ENCODE measurements at regions not wholly inside any gene's neighbourhood (a gene's known extent, or its start where the extent isn't known, plus 50 kb on each side); places are given as distances from the start of the nearest gene placed in this dataset.

GRCh38 chr2:38194751-38195150 is 118.8 kb upstream of the CYP1B1 start:
- H2AFZ ChIP-seq (ENCODE audit: low read length), result no peak overlapping the region
- no peaks in the 10 kb centered on the region for H3K9me2 ChIP-seq (ENCODE audit: insufficient read depth, low read length)
- no peaks in the 10 kb centered on the region for H4K20me1 ChIP-seq (ENCODE audit: insufficient read depth, low read length)
- no peaks in the 10 kb centered on the region for H3K79me2 ChIP-seq (ENCODE audit: insufficient read depth, low read depth, low read length)
- H3K9me3 ChIP-seq (ENCODE audit: low read length), result no peaks in the 10 kb centered on the region
- TF ChIP-seq CTCF (conservative IDR thresholded peaks at IDR 0.05; ENCODE audit: low read length), result no peak
- no peak for TF ChIP-seq EZH2phosphoT487 (IDR thresholded peaks at IDR 0.05; ENCODE audit: borderline replicate concordance, low read depth, low read length)
- no peak for DNase-seq (ENCODE audit: low spot score)
- ChIA-PET CTCF (ENCODE audit: unreplicated experiment) (no interaction called here), POLR2A (interaction anchor here (1.2 kb wide), 1 partner anchor 19 kb away, joined by 4 read pairs; no protein-coding TSS in a partner anchor)
- H3K4me2 ChIP-seq (ENCODE audit: low read length), result no peak overlapping the region
- no peak overlapping the region for H3K4me3 ChIP-seq (ENCODE audit: low read depth, low read length, poor library complexity, severe bottlenecking)
- H3K4me1 ChIP-seq (ENCODE audit: insufficient read depth, low read length, poor library complexity, severe bottlenecking), result no peaks in the 10 kb centered on the region
- BruUV-seq (replicated peaks), result no TSS peak
- H3K36me3 ChIP-seq (ENCODE audit: insufficient read depth, low read length), result no peaks in the 10 kb centered on the region
- H3K27ac ChIP-seq (ENCODE audit: low read depth, low read length, poor library complexity, severe bottlenecking), result no peak overlapping the region
- intact Hi-C loops (cut with micrococcal nuclease; ENCODE audit: unreplicated experiment), result no loop called here

- no peaks in the 10 kb centered on the region for H3K79me2 ChIP-seq (ENCODE audit: insufficient read depth, low read depth, low read length)
- no peaks in the 10 kb centered on the region for H4K20me1 ChIP-seq (ENCODE audit: insufficient read depth, low read length)
- H3K4me3 ChIP-seq (ENCODE audit: low read depth, low read length, poor library complexity, severe bottlenecking), result no peak overlapping the region
- ChIA-PET CTCF (ENCODE audit: unreplicated experiment) (no interaction called here), POLR2A (no interaction called here)
- H3K4me1 ChIP-seq (ENCODE audit: insufficient read depth, low read length, poor library complexity, severe bottlenecking), result no peaks in the 10 kb centered on the region
- H3K4me2 ChIP-seq (ENCODE audit: low read length), result no peak overlapping the region
- H3K9me2 ChIP-seq (ENCODE audit: insufficient read depth, low read length), result no peaks in the 10 kb centered on the region
- no peaks in the 10 kb centered on the region for H3K9me3 ChIP-seq (ENCODE audit: low read length)
- BruUV-seq (replicated peaks), result no TSS peak
- intact Hi-C loops (cut with micrococcal nuclease; ENCODE audit: unreplicated experiment), result no loop called here
- no peak overlapping the region for H3K27ac ChIP-seq (ENCODE audit: low read depth, low read length, poor library complexity, severe bottlenecking)
- no peak for DNase-seq (ENCODE audit: low spot score)
- no peak overlapping the region for H2AFZ ChIP-seq (ENCODE audit: low read length)
- TF ChIP-seq EZH2phosphoT487 (IDR thresholded peaks at IDR 0.05; ENCODE audit: borderline replicate concordance, low read depth, low read length), result no peak
- TF ChIP-seq CTCF (conservative IDR thresholded peaks at IDR 0.05; ENCODE audit: low read length), result no peak
- no peaks in the 10 kb centered on the region for H3K36me3 ChIP-seq (ENCODE audit: insufficient read depth, low read length)
These were observed 117.0 kb upstream of the CYP1B1 start for GRCh38 chr2:38192976-38193375.

GRCh38 chr2:38192046-38192445 is 116.1 kb upstream of the CYP1B1 start:
- no peak overlapping the region for H2AFZ ChIP-seq (ENCODE audit: low read length)
- H3K27ac ChIP-seq (ENCODE audit: low read depth, low read length, poor library complexity, severe bottlenecking), result no peak overlapping the region
- H3K4me1 ChIP-seq (ENCODE audit: insufficient read depth, low read length, poor library complexity, severe bottlenecking), result no peaks in the 10 kb centered on the region
- intact Hi-C loops (cut with micrococcal nuclease; ENCODE audit: unreplicated experiment), result no loop called here
- no peak for DNase-seq (ENCODE audit: low spot score)
- H3K9me2 ChIP-seq (ENCODE audit: insufficient read depth, low read length), result no peaks in the 10 kb centered on the region
- no peaks in the 10 kb centered on the region for H3K9me3 ChIP-seq (ENCODE audit: low read length)
- ChIA-PET POLR2A (interaction anchor here (0.7 kb wide), 1 partner anchor 72 kb away, joined by 3 read pairs; no protein-coding TSS in a partner anchor), CTCF (ENCODE audit: unreplicated experiment) (no interaction called here)
- no peak overlapping the region for H3K4me2 ChIP-seq (ENCODE audit: low read length)
- no peaks in the 10 kb centered on the region for H3K36me3 ChIP-seq (ENCODE audit: insufficient read depth, low read length)
- TF ChIP-seq EZH2phosphoT487 (IDR thresholded peaks at IDR 0.05; ENCODE audit: borderline replicate concordance, low read depth, low read length) (no peak), CTCF (conservative IDR thresholded peaks at IDR 0.05; ENCODE audit: low read length) (no peak)
- no TSS peak for BruUV-seq (replicated peaks)
- no peaks in the 10 kb centered on the region for H4K20me1 ChIP-seq (ENCODE audit: insufficient read depth, low read length)
- H3K4me3 ChIP-seq (ENCODE audit: low read depth, low read length, poor library complexity, severe bottlenecking), result no peak overlapping the region
- no peaks in the 10 kb centered on the region for H3K79me2 ChIP-seq (ENCODE audit: insufficient read depth, low read depth, low read length)
